Upper lobe of right lung (tissue), 1 donor: ENCODE measurements at regions not wholly inside any gene's neighbourhood (a gene's known extent, or its start where the extent isn't known, plus 50 kb on each side); places are given as distances from the start of the nearest gene placed in this dataset.

ENCODE experiments used
- ATAC-seq: fragments of 200-7000 bp; cut with Tn5 transposase; one replicate; pipeline ENCODE4 v1.9.1; 2020; ENCODE audit warnings: mild to moderate bottlenecking, moderate library complexity
- DNase-seq: peaks from one replicate; pipeline ENCODE4 v3.0.0-alpha.2; 2020
- H3K27ac ChIP-seq: fragments of 200-600 bp; one replicate; pipeline ENCODE4 v1.8.0; 2022
- H3K27me3 ChIP-seq: fragments of 200-600 bp; one replicate; pipeline ENCODE4 v1.8.0; 2022; ENCODE audit warnings: mild to moderate bottlenecking
- H3K36me3 ChIP-seq: fragments of 200-600 bp; one replicate; pipeline ENCODE4 v1.8.0; 2022
- H3K4me1 ChIP-seq: fragments of 200-600 bp; one replicate; pipeline ENCODE4 v1.8.0; 2022
- H3K4me3 ChIP-seq: fragments of 200-600 bp; one replicate; pipeline ENCODE4 v1.8.0; 2022; ENCODE audit warnings: mild to moderate bottlenecking
- H3K9me3 ChIP-seq: fragments of 200-600 bp; one replicate; pipeline ENCODE4 v1.8.0; 2022
- intact Hi-C: fragments of 100-400 bp; cut with DNase I; formaldehyde crosslinking; loops from one replicate; pipeline ENCODE4 v1.11.0; 2022
- TF ChIP-seq, protein P1 (sequence below): fragments of 200-600 bp; IDR thresholded peaks from one replicate; pipeline ENCODE4 v1.8.0; 2022; ENCODE audit warnings: antibody characterized with exemption
- donor health status: DM: no; HTN: yes; CAD: no; lungs with severe emphysema.

DNA sequence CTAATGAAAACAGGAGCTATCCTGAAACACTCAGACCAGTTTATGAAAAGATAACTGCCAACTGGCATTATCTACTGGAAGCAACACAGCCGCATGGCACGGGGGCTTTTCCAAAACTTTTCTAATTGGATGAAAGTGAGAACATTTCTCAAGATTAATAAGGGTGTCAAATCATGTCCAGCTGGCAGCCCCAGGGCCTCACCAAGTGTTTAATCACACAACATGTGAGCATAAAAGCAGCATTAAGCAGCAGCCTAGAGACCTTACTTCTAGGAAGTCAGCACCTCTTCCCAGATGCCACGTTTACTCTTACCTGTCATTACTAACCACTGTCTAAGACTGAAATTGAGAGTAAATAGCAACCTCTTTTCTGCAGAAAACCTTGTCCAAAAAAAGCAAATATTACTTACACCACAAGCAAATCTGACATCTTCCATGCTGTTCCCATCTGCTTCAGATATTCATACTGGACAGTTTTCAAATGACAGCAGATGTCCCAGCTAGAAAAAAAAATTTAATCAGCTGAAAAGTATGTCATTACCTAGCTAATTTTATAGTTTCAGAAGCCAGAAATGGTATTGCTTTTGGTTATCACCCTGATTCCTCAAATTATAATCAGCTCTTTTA lies 341.5 kb upstream of the ZP4 start:
- Histone ChIP-seq H3K9me3 (no peaks in the 10 kb centered on the region), H3K4me3 (no peak overlapping the region), H3K4me1 (no peaks in the 10 kb centered on the region), H3K27ac (no peak overlapping the region), H3K36me3 (no peaks in the 10 kb centered on the region), H3K27me3 (no peaks in the 10 kb centered on the region)
- no peak for DNase-seq
- intact Hi-C loops = no loop called here
- TF ChIP-seq, protein P1, sequence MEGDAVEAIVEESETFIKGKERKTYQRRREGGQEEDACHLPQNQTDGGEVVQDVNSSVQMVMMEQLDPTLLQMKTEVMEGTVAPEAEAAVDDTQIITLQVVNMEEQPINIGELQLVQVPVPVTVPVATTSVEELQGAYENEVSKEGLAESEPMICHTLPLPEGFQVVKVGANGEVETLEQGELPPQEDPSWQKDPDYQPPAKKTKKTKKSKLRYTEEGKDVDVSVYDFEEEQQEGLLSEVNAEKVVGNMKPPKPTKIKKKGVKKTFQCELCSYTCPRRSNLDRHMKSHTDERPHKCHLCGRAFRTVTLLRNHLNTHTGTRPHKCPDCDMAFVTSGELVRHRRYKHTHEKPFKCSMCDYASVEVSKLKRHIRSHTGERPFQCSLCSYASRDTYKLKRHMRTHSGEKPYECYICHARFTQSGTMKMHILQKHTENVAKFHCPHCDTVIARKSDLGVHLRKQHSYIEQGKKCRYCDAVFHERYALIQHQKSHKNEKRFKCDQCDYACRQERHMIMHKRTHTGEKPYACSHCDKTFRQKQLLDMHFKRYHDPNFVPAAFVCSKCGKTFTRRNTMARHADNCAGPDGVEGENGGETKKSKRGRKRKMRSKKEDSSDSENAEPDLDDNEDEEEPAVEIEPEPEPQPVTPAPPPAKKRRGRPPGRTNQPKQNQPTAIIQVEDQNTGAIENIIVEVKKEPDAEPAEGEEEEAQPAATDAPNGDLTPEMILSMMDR = no peak
- ATAC-seq = no peak

DNA sequence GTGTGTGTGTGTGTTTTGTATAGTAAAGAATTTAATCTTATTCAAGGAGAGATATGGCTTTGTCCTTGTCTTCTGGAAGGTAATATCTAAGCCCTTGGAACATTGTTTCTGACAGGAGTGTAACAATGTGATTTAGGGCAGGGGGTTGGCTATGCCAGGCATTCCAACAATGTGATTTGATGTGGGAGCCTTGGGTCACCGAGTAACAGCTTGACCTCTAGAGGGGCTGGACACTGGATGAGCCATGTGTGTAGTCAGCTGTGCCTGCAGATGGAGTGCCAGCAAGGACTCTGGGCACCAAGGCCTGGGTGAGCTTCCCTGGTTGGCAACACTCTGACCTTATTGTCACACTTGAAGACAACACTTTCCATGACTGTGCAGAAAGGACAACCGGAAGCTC lies 336.1 kb upstream of the ZP4 start:
- H3K27ac ChIP-seq = no peak overlapping the region
- no peak for ATAC-seq
- no peaks in the 10 kb centered on the region for H3K36me3 ChIP-seq
- no peaks in the 10 kb centered on the region for H3K4me1 ChIP-seq
- H3K4me3 ChIP-seq = no peak overlapping the region
- no peaks in the 10 kb centered on the region for H3K9me3 ChIP-seq
- DNase-seq = no peak
- intact Hi-C loops = no loop called here
- TF ChIP-seq, protein P1 = no peak
- H3K27me3 ChIP-seq = no peaks in the 10 kb centered on the region

DNA sequence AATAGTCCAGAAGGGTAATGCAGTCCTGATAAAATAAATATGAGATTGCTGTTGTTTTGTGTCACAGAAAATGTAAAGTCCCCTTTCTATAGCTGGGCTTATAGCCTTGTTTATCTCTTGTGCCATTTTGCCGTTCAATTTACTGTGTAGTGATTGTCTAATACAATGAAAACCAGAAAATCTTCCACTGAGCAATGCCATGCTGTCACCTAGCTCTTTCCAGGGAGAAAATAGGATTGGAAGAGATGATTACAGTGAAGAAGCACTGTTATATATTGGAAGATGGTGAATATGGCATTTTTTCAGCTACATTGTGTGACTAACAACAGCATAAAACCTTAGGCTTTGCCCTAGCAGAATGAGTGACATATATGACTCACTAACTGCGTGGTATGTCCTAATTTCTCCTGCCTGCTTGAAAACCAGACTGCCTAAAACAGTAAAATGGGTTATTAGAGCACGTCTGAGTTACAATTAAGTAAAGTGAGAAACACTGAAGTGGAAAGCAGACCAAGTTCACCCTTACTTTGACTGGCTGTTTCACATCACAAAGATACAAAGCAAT lies 332.4 kb upstream of the ZP4 start:
- Histone ChIP-seq H3K4me3 (no peak overlapping the region), H3K36me3 (no peaks in the 10 kb centered on the region), H3K4me1 (no peaks in the 10 kb centered on the region), H3K27ac (no peak overlapping the region), H3K9me3 (no peaks in the 10 kb centered on the region), H3K27me3 (no peaks in the 10 kb centered on the region)
- ATAC-seq (no peak), DNase-seq (no peak)
- TF ChIP-seq, protein P1 = no peak
- intact Hi-C loops = no loop called here

DNA sequence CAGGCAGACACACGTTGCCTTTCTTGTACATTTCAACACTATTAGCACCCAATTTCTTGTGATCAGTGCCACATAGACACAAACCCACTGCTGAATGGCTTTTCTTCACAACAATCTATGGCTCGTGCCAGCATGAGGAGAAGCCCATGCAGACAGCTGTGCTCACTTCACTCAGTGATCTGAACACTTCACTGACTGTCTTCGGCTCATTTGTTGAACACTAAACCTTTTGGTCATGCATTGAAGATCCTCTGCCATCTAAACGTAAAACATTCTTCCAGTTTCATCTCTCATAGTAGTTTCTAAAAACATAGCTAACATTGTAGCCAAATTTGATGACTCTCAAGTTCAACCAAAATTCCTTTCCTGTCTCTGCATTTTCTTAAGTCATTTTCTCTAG lies 331.0 kb upstream of the ZP4 start:
- Histone ChIP-seq H3K27ac (no peak overlapping the region), H3K9me3 (no peaks in the 10 kb centered on the region), H3K4me1 (no peaks in the 10 kb centered on the region), H3K27me3 (no peaks in the 10 kb centered on the region), H3K4me3 (no peak overlapping the region), H3K36me3 (no peaks in the 10 kb centered on the region)
- TF ChIP-seq, protein P1 = no peak
- ATAC-seq (no peak), DNase-seq (no peak)
- intact Hi-C loops = no loop called here

DNA sequence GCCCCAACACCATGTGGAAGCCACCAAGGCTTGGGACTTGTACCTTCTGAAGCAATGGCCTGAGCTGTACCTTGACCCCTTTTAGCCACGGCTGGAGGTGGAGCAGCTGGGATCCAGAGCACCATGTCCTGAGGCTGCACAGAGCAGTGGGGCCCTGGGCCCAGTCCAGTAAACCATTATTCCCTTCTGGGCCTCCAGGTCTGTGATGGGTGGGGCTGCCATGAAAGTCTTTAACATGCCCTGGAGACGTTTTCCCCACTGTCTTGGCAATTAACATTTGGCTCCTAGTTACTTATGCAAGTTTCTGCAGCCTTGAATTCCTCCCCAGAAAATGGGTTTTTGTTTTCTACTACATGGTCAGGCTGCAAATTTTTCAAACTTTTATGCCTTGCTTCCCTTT lies 323.7 kb upstream of the ZP4 start:
- Histone ChIP-seq H3K9me3 (no peaks in the 10 kb centered on the region), H3K4me3 (no peak overlapping the region), H3K27me3 (no peaks in the 10 kb centered on the region), H3K27ac (no peak overlapping the region), H3K36me3 (no peaks in the 10 kb centered on the region), H3K4me1 (no peaks in the 10 kb centered on the region)
- intact Hi-C loops = no loop called here
- DNase-seq = no peak
- TF ChIP-seq, protein P1 = no peak
- ATAC-seq = no peak
